GM12873 (cell line): ENCODE measurements at regions not wholly inside any gene's neighbourhood (a gene's known extent, or its start where the extent isn't known, plus 50 kb on each side); places are given as distances from the start of the nearest gene placed in this dataset.

Source experiments
- CTCF ChIP-seq: IDR thresholded peaks from 2 replicates; pipeline ENCODE4 v1.5.1; 2012; ENCODE audit warnings: low read depth, mild to moderate bottlenecking, moderate library complexity, low read length, control low read depth; ENCODE audit not compliant: insufficient read depth; ENCODE audit errors: missing control alignments

- no peak for TF ChIP-seq CTCF
Measured at GRCh38 chr2:209049608-209050007, 374.2 kb upstream of the MAP2 start.

- no peak for TF ChIP-seq CTCF
Measured at GRCh38 chr2:209062210-209062609, 361.6 kb upstream of the MAP2 start.

GRCh38 chr2:209070262-209070661, 353.6 kb upstream of the MAP2 start:
- no peak for TF ChIP-seq CTCF

- no peak for TF ChIP-seq CTCF
Measured at GRCh38 chr2:209073151-209073550, 350.7 kb upstream of the MAP2 start.

GRCh38 chr2:209074711-209075110, 349.1 kb upstream of the MAP2 start:
- TF ChIP-seq CTCF: no peak

- TF ChIP-seq CTCF: no peak
Measured at GRCh38 chr2:209076151-209076550, 347.7 kb upstream of the MAP2 start.

- no peak for TF ChIP-seq CTCF
Measured at GRCh38 chr2:209086761-209087160, 337.1 kb upstream of the MAP2 start.
